Hippocampal formation (tissue), 2 donors: ENCODE measurements at regions not wholly inside any gene's neighbourhood (a gene's known extent, or its start where the extent isn't known, plus 50 kb on each side); places are given as distances from the start of the nearest gene placed in this dataset.
A peak's percentile ranks its signal among the peaks of the same experiment; 100 is the strongest.
"Not testable (repeated sequence)": the region's sequence is repeated elsewhere in the genome, so short reads cannot be mapped to it uniquely, and the experiment has no call there.

Experiments
- DNase-seq, 2 donors: peaks; one replicate each; lab custom pipeline; 2025; lab: John Stamatoyannopoulos, UW

DNA sequence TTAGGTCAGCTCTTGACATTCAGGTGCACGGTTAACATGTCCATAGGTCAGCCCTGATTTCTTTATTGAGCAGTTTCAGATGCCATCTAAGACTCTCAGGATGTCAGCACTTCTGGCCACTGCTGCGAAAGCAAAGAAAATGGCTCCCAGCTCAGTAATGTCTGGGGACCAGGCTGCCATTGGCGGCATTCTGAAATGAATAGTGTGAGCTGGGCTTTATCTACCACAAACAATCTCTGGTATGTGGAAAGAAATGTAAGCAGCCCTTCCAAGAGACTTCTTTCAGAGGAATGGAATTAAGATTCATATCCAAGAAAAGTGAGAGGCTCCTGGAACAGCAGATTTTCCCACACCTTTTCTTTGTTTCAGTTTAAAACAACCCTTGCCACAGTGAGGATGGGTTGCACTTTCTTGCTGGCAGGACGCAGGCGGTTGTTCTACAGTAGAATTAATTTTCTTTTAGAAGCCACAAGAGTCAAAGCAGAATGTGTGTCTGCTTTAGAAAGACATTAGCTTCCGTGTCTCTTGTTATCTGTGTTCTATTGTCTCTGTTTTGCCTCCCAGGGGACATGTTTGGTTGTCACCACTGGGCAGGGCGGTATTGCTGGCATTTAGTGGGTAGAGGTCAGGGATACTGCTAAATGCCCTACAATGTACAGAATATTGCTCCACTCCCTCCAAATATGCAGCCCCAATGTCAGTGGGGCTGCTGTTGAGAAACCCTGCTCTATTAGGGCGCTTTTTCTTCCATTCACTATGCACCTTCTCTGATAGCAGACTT lies 149.9 kb upstream of the ANKH start:
- DNase-seq: no peak

DNA sequence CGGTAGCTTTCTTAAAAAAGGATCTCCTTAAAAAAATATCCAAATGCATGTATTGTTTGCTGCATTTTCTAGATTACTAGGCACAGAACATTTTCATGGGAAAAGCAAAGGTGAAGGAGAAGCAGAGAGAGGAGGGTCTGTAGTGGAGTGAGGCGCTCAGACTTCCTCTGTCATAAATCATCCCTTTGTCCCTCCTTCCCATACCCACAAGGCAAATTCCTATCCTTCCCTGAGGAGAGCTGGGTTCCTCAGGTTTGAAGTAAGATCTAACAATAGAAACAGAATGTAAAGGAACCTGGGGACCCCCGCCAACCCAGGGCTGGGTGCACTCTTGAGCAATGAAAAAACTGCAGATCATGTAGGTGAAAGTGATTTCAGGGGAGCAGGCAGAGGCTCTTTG lies 149.2 kb upstream of the ANKH start:
- no peak for DNase-seq

- DNase-seq: no peak
Observed at GRCh38 chr5:15014809-15015208, 143.2 kb upstream of the ANKH start.

DNA sequence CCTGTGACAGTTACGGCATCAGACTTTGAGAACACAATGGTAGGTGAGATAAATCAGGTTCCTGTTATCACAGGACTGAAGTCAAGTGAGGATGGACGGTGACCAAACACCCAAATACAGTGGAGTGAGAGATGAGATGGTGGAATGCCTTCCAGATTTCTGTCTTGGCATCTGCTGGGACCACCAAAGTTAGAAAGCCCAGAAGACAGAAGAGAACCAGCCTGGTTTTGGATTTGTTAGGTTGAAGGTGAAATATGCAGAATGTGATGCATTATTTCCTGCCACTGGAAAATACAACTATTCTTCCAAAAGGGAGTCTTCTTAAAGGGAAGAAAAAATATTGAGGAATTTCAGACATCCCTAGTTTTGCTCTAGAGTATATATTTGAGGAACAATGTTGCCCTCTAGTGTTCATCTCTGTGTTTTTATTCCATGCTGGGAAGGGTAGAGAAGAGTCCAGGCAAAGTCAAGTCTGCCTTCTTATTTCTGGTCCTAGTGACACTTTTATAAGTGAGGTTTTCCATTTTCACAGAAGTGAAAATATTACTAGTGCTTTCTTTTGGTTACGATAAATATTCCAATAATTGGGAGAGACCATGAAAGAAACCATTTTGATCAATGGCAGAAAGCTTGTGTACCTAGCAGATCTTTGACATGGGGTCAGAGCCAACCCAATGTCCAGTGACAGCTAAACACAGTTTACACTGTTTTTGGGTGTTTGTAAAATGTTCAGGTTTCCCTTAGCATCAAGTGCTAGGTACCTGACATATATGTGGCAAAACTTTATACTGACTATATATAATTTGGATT lies 142.3 kb upstream of the ANKH start:
- DNase-seq: peak in 1 of 2 donors; percentile 78

DNA sequence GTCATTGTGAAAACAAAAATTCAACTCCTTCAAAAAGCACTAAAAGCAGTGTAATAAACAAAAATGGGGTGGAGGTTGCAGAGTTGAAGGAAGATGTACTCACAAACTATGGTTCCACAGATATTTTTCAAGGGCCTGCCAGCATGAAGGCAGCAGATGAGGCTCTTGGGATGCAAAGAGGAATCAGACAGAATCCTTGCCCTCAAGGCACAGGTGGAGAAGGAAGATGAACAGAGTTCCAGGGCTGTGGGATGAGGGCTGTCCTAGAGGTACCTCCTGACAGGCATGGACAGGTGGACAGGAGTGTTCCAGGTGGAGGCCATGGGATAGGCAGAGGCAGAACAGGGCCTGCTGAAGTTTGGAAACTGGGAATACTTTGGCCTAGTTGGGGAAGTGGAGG lies 140.5 kb upstream of the ANKH start:
- DNase-seq: no peak

- no peak for DNase-seq
Observed at GRCh38 chr5:15010936-15011335, 139.4 kb upstream of the ANKH start.

GRCh38 chr5:15009420-15009819 lies 137.8 kb upstream of the ANKH start:
- no peak for DNase-seq

DNA sequence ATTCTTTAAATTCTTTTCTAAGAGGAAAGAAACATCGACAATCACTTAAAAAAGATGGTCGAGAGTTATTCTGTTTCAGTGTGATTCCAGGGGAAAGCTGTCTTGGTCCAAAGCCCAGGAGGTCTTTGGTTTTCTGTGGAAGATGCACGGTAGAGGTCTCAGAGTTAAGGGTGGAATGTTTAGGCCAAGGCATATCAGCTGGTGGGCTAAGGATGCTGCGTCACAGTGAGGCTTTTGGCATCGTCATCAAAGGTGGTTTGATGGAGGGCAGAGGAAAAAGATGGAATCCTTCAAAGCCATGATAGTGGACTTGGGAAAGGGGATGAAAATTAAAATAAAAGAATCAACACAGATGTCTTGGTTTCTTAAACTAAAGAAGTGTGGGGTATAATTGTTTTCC lies 137.3 kb upstream of the ANKH start:
- DNase-seq: no peak

DNA sequence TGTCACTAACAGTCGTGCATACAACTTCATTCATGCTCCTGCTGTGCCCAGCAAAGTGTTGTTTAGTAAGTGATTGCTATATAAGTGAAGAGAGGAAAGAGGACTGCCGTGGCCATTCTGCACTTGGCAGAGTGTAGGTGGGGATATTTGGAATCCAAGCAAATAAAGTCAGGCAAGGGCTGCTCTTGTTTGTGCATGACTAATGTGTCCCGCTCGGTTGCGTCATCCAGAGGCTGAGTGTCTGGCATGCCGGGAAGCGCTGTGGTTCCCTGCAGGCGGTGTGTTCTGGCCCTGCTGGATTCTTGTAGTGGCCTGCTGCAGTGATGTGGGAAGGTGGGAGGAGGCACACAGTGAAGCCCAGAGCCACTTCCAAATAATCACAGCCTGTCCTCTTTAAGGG lies 136.9 kb upstream of the ANKH start:
- no peak for DNase-seq

DNA sequence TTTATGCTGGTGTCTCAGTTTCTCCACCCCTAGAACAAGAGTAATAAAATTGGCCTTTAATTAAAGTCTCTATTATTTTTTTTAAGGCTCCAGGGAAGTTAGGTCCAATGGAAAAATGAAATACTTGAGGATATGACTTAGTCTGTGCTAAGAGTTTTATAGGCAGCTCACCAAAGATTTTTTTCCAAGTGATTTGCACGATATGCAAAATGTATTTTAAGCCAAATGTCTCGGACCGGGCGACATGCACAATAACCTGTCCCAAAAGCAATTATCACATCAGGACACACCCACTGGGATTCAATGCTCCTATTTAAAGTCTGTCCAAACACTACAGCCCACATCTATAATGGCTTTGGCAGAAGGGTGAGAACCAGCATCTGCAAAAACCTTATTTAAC lies 136.1 kb upstream of the ANKH start:
- no peak for DNase-seq

- no peak for DNase-seq
Observed at GRCh38 chr5:15004506-15004905, 132.9 kb upstream of the ANKH start.

DNA sequence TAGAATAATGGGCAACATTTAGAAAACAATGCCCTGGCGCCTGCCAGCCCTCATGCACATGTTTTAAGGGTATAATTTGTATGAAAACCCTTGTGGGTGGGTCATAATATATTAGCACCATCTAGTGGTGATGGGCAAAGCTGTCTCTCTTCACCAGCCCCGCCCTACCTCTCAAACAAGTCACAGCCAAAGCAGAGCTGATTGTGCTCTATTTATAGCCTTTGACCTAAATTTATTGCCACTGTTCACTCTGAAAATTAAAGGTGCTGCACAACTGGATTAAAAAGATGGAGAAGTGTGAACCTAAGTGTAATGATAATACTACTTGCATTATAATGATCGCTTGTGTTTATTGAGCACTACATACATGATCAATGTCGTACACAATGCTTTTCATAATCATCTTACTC lies 131.9 kb upstream of the ANKH start:
- DNase-seq: peak; percentile 67 to 83

DNA sequence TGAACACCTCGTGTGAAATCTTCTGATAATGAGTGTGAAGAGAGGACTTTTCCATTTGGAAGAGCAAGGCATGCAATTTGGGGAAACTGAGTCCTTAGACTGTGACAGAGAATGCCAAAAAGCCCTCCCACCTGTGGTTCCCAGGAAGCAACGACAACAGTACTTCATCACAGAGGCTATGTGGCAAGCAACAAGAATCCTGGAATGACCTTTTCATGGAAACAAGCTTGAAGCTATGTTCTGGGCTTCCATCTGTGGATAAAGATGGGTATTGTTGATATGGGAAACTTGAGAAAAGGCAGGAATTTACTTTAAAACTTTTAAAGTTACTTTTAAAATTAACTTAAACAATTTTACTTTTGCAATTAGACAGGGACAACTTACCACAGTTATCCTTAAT lies 131.2 kb upstream of the ANKH start:
- DNase-seq: no peak

GRCh38 chr5:15002173-15002572 lies 130.6 kb upstream of the ANKH start:
- no peak for DNase-seq

DNA sequence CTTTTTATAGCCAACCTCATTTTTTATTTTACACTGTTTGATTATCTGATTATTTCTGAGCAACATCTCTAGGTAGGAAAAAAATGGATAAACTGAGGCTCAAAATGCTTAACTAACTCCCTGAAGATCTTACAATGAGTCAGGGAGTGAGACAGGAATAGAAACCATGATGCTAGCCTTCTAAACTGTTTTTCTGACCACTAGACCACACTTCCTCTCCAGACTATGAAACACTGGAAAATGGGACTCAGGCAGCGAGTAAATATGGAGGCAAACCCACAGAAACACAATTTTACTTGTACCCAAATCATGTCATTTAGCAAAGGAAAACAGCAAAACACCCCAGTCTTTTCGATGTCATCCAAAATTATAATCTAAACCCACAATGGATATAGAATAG lies 129.9 kb upstream of the ANKH start:
- DNase-seq: no peak

DNA sequence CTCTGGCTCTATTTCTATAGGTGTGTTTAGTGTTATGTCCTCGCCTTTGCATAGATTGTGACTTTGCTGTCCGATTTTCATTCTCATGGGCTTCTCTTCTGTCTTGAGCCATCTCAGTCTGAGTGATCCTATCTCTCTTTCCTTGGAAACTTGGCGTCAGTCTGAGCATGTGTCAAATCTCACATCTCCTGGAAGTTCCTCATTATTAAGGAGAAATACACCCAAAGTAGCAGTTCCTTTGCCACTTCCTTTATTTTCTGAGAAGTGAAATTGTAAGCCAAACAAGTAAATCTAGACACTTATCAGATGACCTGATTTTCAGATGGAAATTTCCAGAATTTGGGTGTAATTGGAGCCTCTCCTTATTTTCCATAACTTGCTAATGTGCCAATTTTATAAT lies 126.9 kb upstream of the ANKH start:
- DNase-seq: no peak

GRCh38 chr5:14996997-14997396 lies 125.4 kb upstream of the ANKH start:
- no peak for DNase-seq

- DNase-seq: no peak
Observed at GRCh38 chr5:14995229-14995628, 123.7 kb upstream of the ANKH start.

- DNase-seq: not testable (repeated sequence)
Observed at GRCh38 chr5:14993459-14994133, 122.0 kb upstream of the ANKH start.

- not testable (repeated sequence) for DNase-seq
Observed at GRCh38 chr5:14992751-14993458, 121.3 kb upstream of the ANKH start.

- DNase-seq: no peak
Observed at GRCh38 chr5:14988223-14988622, 116.6 kb upstream of the ANKH start.

GRCh38 chr5:14986413-14986812 lies 114.8 kb upstream of the ANKH start:
- no peak for DNase-seq
